Kidney capillary endothelial cell (primary cell): ENCODE measurements at regions not wholly inside any gene's neighbourhood (a gene's known extent, or its start where the extent isn't known, plus 50 kb on each side); places are given as distances from the start of the nearest gene placed in this dataset.
"Not testable (repeated sequence)": the region's sequence is repeated elsewhere in the genome, so short reads cannot be mapped to it uniquely, and the experiment has no call there.

Experiments
- DNase-seq: peaks from one replicate; pipeline ENCODE4 v3.0.0-alpha.2; 2018; ENCODE audit warnings: low spot score

GRCh38 chr1:243996223-243996622 lies 54.9 kb upstream of the ZBTB18 start:
- no peak for DNase-seq

GRCh38 chr1:243991650-243992049 lies 59.4 kb upstream of the ZBTB18 start:
- no peak for DNase-seq

- no peak for DNase-seq
Observed at GRCh38 chr1:243984788-243985187, 66.3 kb upstream of the ZBTB18 start.

GRCh38 chr1:243982447-243983018 lies 68.5 kb upstream of the ZBTB18 start:
- DNase-seq: no peak

GRCh38 chr1:243980471-243980870 lies 70.6 kb upstream of the ZBTB18 start:
- DNase-seq: no peak

- no peak for DNase-seq
Observed at GRCh38 chr1:243980071-243980470, 71.0 kb upstream of the ZBTB18 start.

- no peak for DNase-seq
Observed at GRCh38 chr1:243979396-243979795, 71.7 kb upstream of the ZBTB18 start.

- no peak for DNase-seq
Observed at GRCh38 chr1:243977094-243977493, 74.0 kb upstream of the ZBTB18 start.

- no peak for DNase-seq
Observed at GRCh38 chr1:243974451-243975292, 76.4 kb upstream of the ZBTB18 start.

GRCh38 chr1:243973169-243973568 lies 77.9 kb upstream of the ZBTB18 start:
- no peak for DNase-seq

GRCh38 chr1:243970077-243970476 lies 81.0 kb upstream of the ZBTB18 start:
- no peak for DNase-seq

- DNase-seq: no peak
Observed at GRCh38 chr1:243968413-243968812, 82.7 kb upstream of the ZBTB18 start.

- DNase-seq: no peak
Observed at GRCh38 chr1:243964915-243965314, 86.2 kb upstream of the ZBTB18 start.

- DNase-seq: no peak
Observed at GRCh38 chr1:243963571-243963970, 87.5 kb upstream of the ZBTB18 start.

- DNase-seq: no peak
Observed at GRCh38 chr1:243962541-243962940, 88.5 kb upstream of the ZBTB18 start.

GRCh38 chr1:243959998-243960397 lies 91.1 kb upstream of the ZBTB18 start:
- no peak for DNase-seq

GRCh38 chr1:243957141-243957540 lies 93.9 kb upstream of the ZBTB18 start:
- no peak for DNase-seq

- DNase-seq: no peak
Observed at GRCh38 chr1:243956450-243956849, 94.6 kb upstream of the ZBTB18 start.

- DNase-seq: not testable (repeated sequence)
Observed at GRCh38 chr1:243951207-243951606, 99.9 kb upstream of the ZBTB18 start.

- no peak for DNase-seq
Observed at GRCh38 chr1:243950166-243950565, 100.1 kb upstream of the AKT3 start.

- no peak for DNase-seq
Observed at GRCh38 chr1:243946946-243947345, 96.9 kb upstream of the AKT3 start.

GRCh38 chr1:243946253-243946652 lies 96.2 kb upstream of the AKT3 start:
- no peak for DNase-seq

- DNase-seq: no peak
Observed at GRCh38 chr1:243945727-243946126, 95.7 kb upstream of the AKT3 start.
